Karpas-422 (cell line): ENCODE measurements at regions not wholly inside any gene's neighbourhood (a gene's known extent, or its start where the extent isn't known, plus 50 kb on each side); places are given as distances from the start of the nearest gene placed in this dataset.
"Not testable (repeated sequence)": the region's sequence is repeated elsewhere in the genome, so short reads cannot be mapped to it uniquely, and the experiment has no call there.

ENCODE experiments used
- DNase-seq: peaks from one replicate; pipeline ENCODE4 v3.0.0-alpha.2; 2015
- H2AFZ ChIP-seq: fragments of 200-600 bp; sonication (generic); 2 replicates; pipeline ENCODE4 v1.6.1; 2014; ENCODE audit warnings: antibody characterized with exemption, low read length, mixed read lengths
- H3K27ac ChIP-seq: fragments of 200-600 bp; sonication (generic); 2 replicates; pipeline ENCODE4 v1.5.1; 2014; ENCODE audit warnings: mild to moderate bottlenecking, low read length, moderate library complexity
- H3K27me3 ChIP-seq: fragments of 200-600 bp; sonication (generic); 2 replicates; pipeline ENCODE4 v1.6.1; 2014; ENCODE audit warnings: low read length, mixed read lengths
- H3K36me3 ChIP-seq: fragments of 200-600 bp; sonication (generic); 2 replicates; pipeline ENCODE4 v1.6.1; 2014; ENCODE audit warnings: low read length, mixed read lengths; ENCODE audit not compliant: insufficient read depth
- H3K4me1 ChIP-seq: fragments of 200-600 bp; sonication (generic); 2 replicates; pipeline ENCODE4 v1.6.1; 2014; ENCODE audit warnings: mild to moderate bottlenecking, low read length, mixed read lengths
- H3K4me2 ChIP-seq: fragments of 200-600 bp; sonication (generic); 2 replicates; pipeline ENCODE4 v1.6.1; 2014; ENCODE audit warnings: low read length, low read depth, mild to moderate bottlenecking; ENCODE audit not compliant: poor library complexity, severe bottlenecking
- H3K4me3 ChIP-seq: fragments of 200-600 bp; sonication (generic); 2 replicates; pipeline ENCODE4 v1.5.1; 2014; ENCODE audit warnings: mild to moderate bottlenecking, antibody characterized with exemption, low read length, mixed read lengths
- H3K79me2 ChIP-seq: fragments of 200-600 bp; sonication (generic); 2 replicates; pipeline ENCODE4 v1.6.1; 2014; ENCODE audit warnings: mild to moderate bottlenecking, low read length, mixed read lengths
- H3K9ac ChIP-seq: fragments of 200-600 bp; sonication (generic); 2 replicates; pipeline ENCODE4 v1.6.0; 2014; ENCODE audit warnings: low read length
- H3K9me2 ChIP-seq: fragments of 200-600 bp; sonication (generic), shearing (Covaris generic); replicated peaks from 2 replicates; pipeline ENCODE4 v1.6.0; 2014; ENCODE audit warnings: mild to moderate bottlenecking, low read length, moderate library complexity; ENCODE audit not compliant: insufficient read depth
- H3K9me3 ChIP-seq: fragments of 300-700, 200-600 bp; sonication (generic); 2 replicates; pipeline ENCODE4 v1.6.1; 2014; ENCODE audit warnings: low read length, mixed read lengths
- H4K20me1 ChIP-seq: fragments of 200-600 bp; sonication (generic); 2 replicates; pipeline ENCODE4 v1.6.1; 2014; ENCODE audit warnings: mild to moderate bottlenecking, antibody characterized with exemption, low read length, low read depth; ENCODE audit not compliant: insufficient read depth

GRCh38 chr1:125064029-125064428 is 3879.3 kb downstream of the SRGAP2C start:
- H3K9me3 ChIP-seq: peaks cover 12% of the 10 kb centered on the region
- not testable (repeated sequence) for H3K79me2 ChIP-seq, H3K4me1 ChIP-seq, H4K20me1 ChIP-seq, H3K9ac ChIP-seq, DNase-seq, H3K9me2 ChIP-seq, H3K4me3 ChIP-seq, H3K36me3 ChIP-seq, H2AFZ ChIP-seq, H3K4me2 ChIP-seq, H3K27ac ChIP-seq, H3K27me3 ChIP-seq

GRCh38 chr1:125064481-125064880 is 3879.7 kb downstream of the SRGAP2C start:
- H3K27me3 ChIP-seq: no peaks in the 10 kb centered on the region
- H3K9ac ChIP-seq: no peak overlapping the region
- peaks cover 12% of the 10 kb centered on the region for H3K9me3 ChIP-seq
- H4K20me1 ChIP-seq: no peaks in the 10 kb centered on the region
- H2AFZ ChIP-seq: no peak overlapping the region
- H3K79me2 ChIP-seq: no peaks in the 10 kb centered on the region
- no peaks in the 10 kb centered on the region for H3K4me1 ChIP-seq
- no peaks in the 10 kb centered on the region for H3K9me2 ChIP-seq
- no peak overlapping the region for H3K27ac ChIP-seq
- no peak for DNase-seq
- H3K4me3 ChIP-seq: no peak overlapping the region
- H3K36me3 ChIP-seq: no peaks in the 10 kb centered on the region
- H3K4me2 ChIP-seq: no peak overlapping the region

DNA sequence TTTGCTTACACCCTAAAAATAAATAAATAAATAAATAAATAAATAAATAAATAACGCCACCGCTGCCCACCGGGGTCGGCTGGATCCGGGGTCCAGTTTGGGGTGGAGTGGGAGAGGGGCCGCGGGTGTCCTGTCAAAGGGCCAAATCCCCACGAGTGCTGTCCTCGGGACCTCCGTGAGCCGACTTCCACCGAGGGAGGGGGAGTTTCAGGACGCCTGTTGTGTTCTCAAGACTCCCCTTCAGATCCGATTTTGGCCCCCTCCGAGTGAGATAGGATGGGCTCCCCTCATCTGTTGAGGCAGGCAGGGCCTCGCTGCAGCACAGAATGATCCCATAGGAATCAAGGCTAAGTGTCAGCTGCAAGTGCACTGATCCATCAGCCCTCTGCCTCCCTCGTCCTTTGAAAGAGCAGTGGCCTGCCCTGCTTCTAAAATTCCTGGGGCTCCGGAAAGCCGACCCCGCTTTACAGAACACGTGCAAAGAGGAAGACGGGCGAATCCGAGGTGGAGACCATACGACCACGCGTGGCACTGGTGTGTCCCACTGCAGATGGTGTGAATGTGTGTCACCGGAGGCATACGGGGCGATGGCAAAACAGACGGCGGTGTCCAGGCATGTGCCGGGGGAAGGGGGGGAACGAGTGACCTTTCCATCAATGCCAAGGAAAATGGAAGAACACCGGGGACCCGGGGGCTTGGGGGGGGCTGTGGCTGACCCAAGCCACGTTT is 3880.5 kb downstream of the SRGAP2C start:
- H2AFZ ChIP-seq: no peak overlapping the region
- H3K36me3 ChIP-seq: no peaks in the 10 kb centered on the region
- H3K4me1 ChIP-seq: no peaks in the 10 kb centered on the region
- no peak overlapping the region for H3K9ac ChIP-seq
- no peak overlapping the region for H3K27ac ChIP-seq
- H3K27me3 ChIP-seq: no peaks in the 10 kb centered on the region
- H3K4me3 ChIP-seq: no peak overlapping the region
- no peak for DNase-seq
- no peak overlapping the region for H3K4me2 ChIP-seq
- no peaks in the 10 kb centered on the region for H3K79me2 ChIP-seq
- H3K9me3 ChIP-seq: peaks cover 19% of the 10 kb centered on the region
- no peaks in the 10 kb centered on the region for H4K20me1 ChIP-seq
- no peaks in the 10 kb centered on the region for H3K9me2 ChIP-seq

DNA sequence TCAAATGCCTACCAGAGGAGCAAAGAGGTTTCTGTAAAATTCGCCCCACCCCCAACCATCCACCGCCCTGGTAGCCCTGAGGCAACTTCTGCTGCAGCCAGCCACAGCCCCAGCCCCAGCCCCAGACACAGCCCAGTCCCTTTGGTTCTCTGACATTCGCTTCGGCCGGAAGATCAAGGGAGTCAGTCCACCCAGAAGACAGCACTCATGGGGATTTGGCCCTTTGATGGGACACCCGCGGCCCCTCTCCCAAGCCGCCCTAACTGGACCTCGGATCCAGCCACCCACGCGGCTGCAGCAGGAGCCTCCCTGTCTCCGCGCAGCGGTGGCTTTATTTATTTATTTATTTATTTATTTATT is 3881.0 kb downstream of the SRGAP2C start:
- no peaks in the 10 kb centered on the region for H3K27me3 ChIP-seq
- H2AFZ ChIP-seq: no peak overlapping the region
- H3K9me2 ChIP-seq: no peaks in the 10 kb centered on the region
- no peak overlapping the region for H3K4me3 ChIP-seq
- H3K4me2 ChIP-seq: no peak overlapping the region
- H3K79me2 ChIP-seq: no peaks in the 10 kb centered on the region
- no peaks in the 10 kb centered on the region for H4K20me1 ChIP-seq
- no peak for DNase-seq
- no peaks in the 10 kb centered on the region for H3K4me1 ChIP-seq
- no peak overlapping the region for H3K27ac ChIP-seq
- H3K36me3 ChIP-seq: no peaks in the 10 kb centered on the region
- no peak overlapping the region for H3K9ac ChIP-seq
- H3K9me3 ChIP-seq: peaks cover 23% of the 10 kb centered on the region

- H3K9me2 ChIP-seq: no peaks in the 10 kb centered on the region
- no peak for DNase-seq
Observed at GRCh38 chr1:125066385-125066784, 3881.6 kb downstream of the SRGAP2C start.

DNA sequence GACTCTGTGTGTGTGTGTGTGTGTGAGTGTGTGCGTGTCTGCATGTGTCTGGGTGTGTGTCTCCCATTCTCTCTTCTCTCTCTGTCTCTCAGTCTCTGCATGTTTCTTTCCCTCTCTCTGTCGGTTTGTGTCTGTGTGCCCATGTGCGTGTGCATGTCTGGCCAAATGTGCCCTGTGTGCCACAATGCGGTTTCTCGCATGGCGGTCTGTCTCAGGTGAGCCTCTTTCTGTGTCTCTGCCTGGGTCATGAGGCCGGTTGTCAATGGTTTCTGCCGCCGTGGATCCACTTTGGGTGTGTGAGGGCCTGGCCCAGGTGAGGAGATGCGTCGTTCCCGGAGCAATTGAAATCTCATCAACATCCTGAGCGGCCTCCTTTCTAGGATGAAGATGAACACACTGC is 3882.1 kb downstream of the SRGAP2C start:
- not testable (repeated sequence) for H3K4me1 ChIP-seq, H3K4me2 ChIP-seq, H3K9me2 ChIP-seq, H3K27ac ChIP-seq, H2AFZ ChIP-seq, H3K36me3 ChIP-seq, H3K27me3 ChIP-seq, H3K9ac ChIP-seq, H3K79me2 ChIP-seq, H4K20me1 ChIP-seq, H3K4me3 ChIP-seq, DNase-seq
- H3K9me3 ChIP-seq: peaks cover 28% of the 10 kb centered on the region

More at GRCh38 chr1:125066385-125066784, 3881.6 kb downstream of the SRGAP2C start:
- no peak overlapping the region for H2AFZ ChIP-seq
- H3K27me3 ChIP-seq: no peaks in the 10 kb centered on the region
- H3K36me3 ChIP-seq: no peaks in the 10 kb centered on the region
- no peaks in the 10 kb centered on the region for H4K20me1 ChIP-seq
- H3K9ac ChIP-seq: no peak overlapping the region
- no peak overlapping the region for H3K27ac ChIP-seq
- H3K79me2 ChIP-seq: no peaks in the 10 kb centered on the region
- H3K4me3 ChIP-seq: no peak overlapping the region
- no peak overlapping the region for H3K4me2 ChIP-seq
- no peaks in the 10 kb centered on the region for H3K4me1 ChIP-seq
- H3K9me3 ChIP-seq: peaks cover 25% of the 10 kb centered on the region

DNA sequence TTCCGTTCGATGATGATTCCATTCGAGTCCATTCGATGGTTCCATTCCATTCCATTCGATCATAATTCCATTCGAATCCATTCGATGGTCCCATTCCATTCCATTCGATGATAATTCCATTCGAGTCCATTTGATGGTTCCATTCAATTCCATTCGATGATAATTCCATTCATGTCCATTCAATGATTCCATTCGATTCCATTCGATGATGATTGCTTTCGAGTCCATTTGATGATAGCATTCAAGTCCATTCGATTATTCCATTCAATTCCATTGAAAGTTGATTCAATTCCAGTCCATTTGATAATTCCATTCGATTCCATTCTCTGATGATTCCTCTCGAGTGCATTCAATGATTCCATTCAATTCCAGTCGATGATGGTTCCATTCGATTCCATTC is 3895.3 kb downstream of the SRGAP2C start:
- Histone ChIP-seq H3K4me3 (peak overlapping the region; percentile 7; the same call in 1 of the 2 replicates), H3K27ac (no peak overlapping the region), H3K27me3 (no peaks in the 10 kb centered on the region), H3K4me1 (no peaks in the 10 kb centered on the region), H2AFZ (no peak overlapping the region), H3K4me2 (no peak overlapping the region), H3K9me3 (peaks cover 58% of the 10 kb centered on the region), H3K79me2 (no peaks in the 10 kb centered on the region), H3K9me2 (no peaks in the 10 kb centered on the region), H4K20me1 (no peaks in the 10 kb centered on the region), H3K36me3 (no peaks in the 10 kb centered on the region), H3K9ac (no peak overlapping the region)
- DNase-seq: no peak

DNA sequence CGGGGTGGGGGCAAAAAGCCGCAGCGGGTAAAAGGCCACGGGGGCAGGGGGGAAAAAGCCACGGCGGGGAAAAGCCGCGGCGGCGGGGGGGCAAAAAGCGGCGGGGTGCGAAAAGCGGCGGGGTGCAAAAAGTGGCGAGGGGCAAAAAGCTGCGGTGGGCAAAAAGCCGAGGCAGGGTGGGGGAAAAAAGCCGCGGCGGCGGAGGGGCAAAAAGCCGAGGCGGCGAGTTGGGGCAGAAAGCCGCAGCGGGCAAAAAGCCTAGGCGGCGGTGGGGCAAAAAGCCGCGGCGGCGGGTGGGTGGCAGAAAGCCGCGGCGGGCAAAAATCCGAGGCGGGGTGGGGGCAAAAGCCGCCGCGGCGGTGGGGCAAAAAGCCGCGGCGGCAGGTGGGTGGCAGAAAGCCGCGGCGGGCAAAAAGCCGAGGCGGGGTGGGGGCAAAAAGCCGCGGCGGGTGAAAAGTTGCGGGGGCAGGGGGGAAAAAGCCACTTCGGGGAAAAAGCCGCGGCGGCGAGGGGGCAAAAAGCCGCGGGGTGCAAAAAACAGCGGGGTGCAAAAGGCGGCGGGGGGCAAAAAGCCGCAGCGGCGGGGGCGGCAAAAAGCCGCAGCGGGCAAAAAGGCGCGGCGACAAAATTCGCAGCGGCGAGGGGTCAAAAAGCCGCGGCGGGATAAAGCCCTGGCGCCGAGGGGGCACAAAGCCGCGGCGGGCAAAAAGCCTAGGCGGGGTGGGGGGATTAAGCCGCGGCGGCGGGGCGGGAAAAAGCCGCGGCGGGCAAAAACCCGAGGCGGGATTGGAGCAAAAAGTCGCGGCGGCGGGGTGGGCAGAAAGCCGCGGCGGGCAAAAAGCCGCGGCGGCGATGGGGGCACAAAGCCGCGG is 3901.2 kb downstream of the SRGAP2C start:
- H3K9ac ChIP-seq: no peak overlapping the region
- H3K79me2 ChIP-seq: no peaks in the 10 kb centered on the region
- no peaks in the 10 kb centered on the region for H4K20me1 ChIP-seq
- no peak overlapping the region for H2AFZ ChIP-seq
- no peak overlapping the region for H3K4me2 ChIP-seq
- H3K9me3 ChIP-seq: peaks cover 40% of the 10 kb centered on the region
- H3K4me1 ChIP-seq: no peaks in the 10 kb centered on the region
- no peak overlapping the region for H3K4me3 ChIP-seq
- no peaks in the 10 kb centered on the region for H3K27me3 ChIP-seq
- no peak for DNase-seq
- no peak overlapping the region for H3K27ac ChIP-seq
- no peaks in the 10 kb centered on the region for H3K36me3 ChIP-seq
- H3K9me2 ChIP-seq: no peaks in the 10 kb centered on the region
